Lower lobe of right lung (tissue), 2 donors: ENCODE measurements at regions not wholly inside any gene's neighbourhood (a gene's known extent, or its start where the extent isn't known, plus 50 kb on each side); places are given as distances from the start of the nearest gene placed in this dataset.
"Not testable (repeated sequence)": the region's sequence is repeated elsewhere in the genome, so short reads cannot be mapped to it uniquely, and the experiment has no call there.

Source experiments
- ATAC-seq, 2 donors: fragments of 200-7000 bp; cut with Tn5 transposase; one replicate each; pipeline ENCODE4 v1.9.1; 2020 to 2022; ENCODE audit warnings: mild to moderate bottlenecking in 2 of 2, moderate library complexity in 2 of 2
- DNase-seq: peaks from one replicate; pipeline ENCODE4 v3.0.0-alpha.2; 2020
- H3K27ac ChIP-seq: fragments of 200-600 bp; one replicate; pipeline ENCODE4 v1.8.0; 2022
- H3K27me3 ChIP-seq: fragments of 200-600 bp; one replicate; pipeline ENCODE4 v1.8.0; 2022; ENCODE audit warnings: low read depth
- H3K36me3 ChIP-seq: fragments of 200-600 bp; one replicate; pipeline ENCODE4 v1.8.0; 2022; ENCODE audit warnings: mild to moderate bottlenecking
- H3K4me1 ChIP-seq: fragments of 200-600 bp; one replicate; pipeline ENCODE4 v1.8.0; 2022
- H3K4me3 ChIP-seq: fragments of 200-600 bp; one replicate; pipeline ENCODE4 v1.8.0; 2022; ENCODE audit warnings: mild to moderate bottlenecking
- H3K9me3 ChIP-seq: fragments of 200-600 bp; one replicate; pipeline ENCODE4 v1.8.0; 2022
- intact Hi-C: fragments of 100-400 bp; cut with DNase I; formaldehyde crosslinking; loops from one replicate; pipeline ENCODE4 v1.11.0; 2022
- TF ChIP-seq, protein P1 (sequence below): fragments of 200-600 bp; IDR thresholded peaks from one replicate; pipeline ENCODE4 v1.8.0; 2022; ENCODE audit warnings: antibody characterized with exemption, mild to moderate bottlenecking
- donor health status: DM: no; HTN: yes; CAD: no; lungs with severe emphysema.

DNA sequence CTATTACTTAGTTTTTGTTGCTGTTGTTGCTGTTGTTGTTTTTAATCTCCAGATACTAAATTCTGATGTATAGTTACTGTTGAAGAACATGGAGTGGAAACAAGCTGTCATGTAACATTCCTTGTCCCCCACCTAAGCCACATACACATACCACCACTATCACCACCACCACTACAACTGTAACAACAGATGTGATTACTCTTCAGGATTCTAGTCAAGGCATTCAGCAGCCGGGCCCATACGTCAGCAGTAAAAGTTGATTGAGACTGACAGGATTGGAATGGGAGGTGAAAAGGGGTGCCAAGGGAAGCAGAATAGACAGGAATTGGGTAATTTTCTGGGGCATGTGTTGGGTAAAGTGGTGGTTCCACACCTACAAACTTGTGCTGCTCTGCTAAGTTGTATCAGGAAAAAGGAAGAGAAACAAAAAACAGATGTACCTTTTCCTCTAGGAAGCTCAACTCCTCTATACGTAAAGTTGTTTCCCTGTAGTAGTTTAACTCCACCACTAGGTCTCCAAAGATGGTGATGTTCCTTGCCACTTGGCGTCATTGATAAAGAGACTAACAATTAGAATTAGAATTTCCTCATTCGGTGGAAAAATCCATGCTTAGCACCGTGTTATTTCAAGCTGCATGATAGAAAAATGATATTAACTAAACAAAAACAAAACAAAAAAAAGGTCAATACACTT, 138.6 kb downstream of the ARRDC3 start:
- Histone ChIP-seq H3K36me3 (no peaks in the 10 kb centered on the region), H3K27ac (no peak overlapping the region)
- TF ChIP-seq, protein P1, sequence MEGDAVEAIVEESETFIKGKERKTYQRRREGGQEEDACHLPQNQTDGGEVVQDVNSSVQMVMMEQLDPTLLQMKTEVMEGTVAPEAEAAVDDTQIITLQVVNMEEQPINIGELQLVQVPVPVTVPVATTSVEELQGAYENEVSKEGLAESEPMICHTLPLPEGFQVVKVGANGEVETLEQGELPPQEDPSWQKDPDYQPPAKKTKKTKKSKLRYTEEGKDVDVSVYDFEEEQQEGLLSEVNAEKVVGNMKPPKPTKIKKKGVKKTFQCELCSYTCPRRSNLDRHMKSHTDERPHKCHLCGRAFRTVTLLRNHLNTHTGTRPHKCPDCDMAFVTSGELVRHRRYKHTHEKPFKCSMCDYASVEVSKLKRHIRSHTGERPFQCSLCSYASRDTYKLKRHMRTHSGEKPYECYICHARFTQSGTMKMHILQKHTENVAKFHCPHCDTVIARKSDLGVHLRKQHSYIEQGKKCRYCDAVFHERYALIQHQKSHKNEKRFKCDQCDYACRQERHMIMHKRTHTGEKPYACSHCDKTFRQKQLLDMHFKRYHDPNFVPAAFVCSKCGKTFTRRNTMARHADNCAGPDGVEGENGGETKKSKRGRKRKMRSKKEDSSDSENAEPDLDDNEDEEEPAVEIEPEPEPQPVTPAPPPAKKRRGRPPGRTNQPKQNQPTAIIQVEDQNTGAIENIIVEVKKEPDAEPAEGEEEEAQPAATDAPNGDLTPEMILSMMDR, result no peak

GRCh38 chr5:91243852-91244251, 139.3 kb downstream of the ARRDC3 start:
- Histone ChIP-seq H3K27me3 (no peaks in the 10 kb centered on the region), H3K4me3 (no peak overlapping the region), H3K27ac (no peak overlapping the region), H3K4me1 (no peaks in the 10 kb centered on the region), H3K36me3 (no peaks in the 10 kb centered on the region), H3K9me3 (peaks cover 11% of the 10 kb centered on the region)
- ATAC-seq (no peak), DNase-seq (no peak)
- TF ChIP-seq, protein P1, result no peak
- intact Hi-C loops, result no loop called here

More for the DNA sequence above, 138.6 kb downstream of the ARRDC3 start:
- Histone ChIP-seq H3K4me1 (no peaks in the 10 kb centered on the region), H3K27me3 (no peaks in the 10 kb centered on the region), H3K9me3 (peaks cover 11% of the 10 kb centered on the region), H3K4me3 (no peak overlapping the region)
- no peak for ATAC-seq
- intact Hi-C loops, result no loop called here
- DNase-seq, result no peak

GRCh38 chr5:91243286-91243685, 139.8 kb downstream of the ARRDC3 start:
- no peak overlapping the region for H3K4me3 ChIP-seq
- H3K9me3 ChIP-seq, result peaks cover 11% of the 10 kb centered on the region
- no peaks in the 10 kb centered on the region for H3K27me3 ChIP-seq
- TF ChIP-seq, protein P1, result no peak
- no peak for DNase-seq
- H3K4me1 ChIP-seq, result no peaks in the 10 kb centered on the region
- no peaks in the 10 kb centered on the region for H3K36me3 ChIP-seq
- no peak for ATAC-seq
- H3K27ac ChIP-seq, result no peak overlapping the region
- intact Hi-C loops, result no loop called here

GRCh38 chr5:91241460-91241859, 141.7 kb downstream of the ARRDC3 start:
- peaks cover 11% of the 10 kb centered on the region for H3K9me3 ChIP-seq
- H3K27ac ChIP-seq, ATAC-seq, intact Hi-C loops, H3K4me1 ChIP-seq, H3K4me3 ChIP-seq, DNase-seq, H3K27me3 ChIP-seq, H3K36me3 ChIP-seq: not testable (repeated sequence)

- H3K4me3 ChIP-seq, result no peak overlapping the region
- DNase-seq (no peak), ATAC-seq (no peak)
- no peaks in the 10 kb centered on the region for H3K36me3 ChIP-seq
- H3K27me3 ChIP-seq, result no peaks in the 10 kb centered on the region
- H3K9me3 ChIP-seq, result peaks cover 11% of the 10 kb centered on the region
- no peak overlapping the region for H3K27ac ChIP-seq
- peaks cover 2% of the 10 kb centered on the region for H3K4me1 ChIP-seq
- TF ChIP-seq, protein P1, result no peak
- intact Hi-C loops, result no loop called here
Observed at GRCh38 chr5:91240175-91240574, 142.9 kb downstream of the ARRDC3 start.

DNA sequence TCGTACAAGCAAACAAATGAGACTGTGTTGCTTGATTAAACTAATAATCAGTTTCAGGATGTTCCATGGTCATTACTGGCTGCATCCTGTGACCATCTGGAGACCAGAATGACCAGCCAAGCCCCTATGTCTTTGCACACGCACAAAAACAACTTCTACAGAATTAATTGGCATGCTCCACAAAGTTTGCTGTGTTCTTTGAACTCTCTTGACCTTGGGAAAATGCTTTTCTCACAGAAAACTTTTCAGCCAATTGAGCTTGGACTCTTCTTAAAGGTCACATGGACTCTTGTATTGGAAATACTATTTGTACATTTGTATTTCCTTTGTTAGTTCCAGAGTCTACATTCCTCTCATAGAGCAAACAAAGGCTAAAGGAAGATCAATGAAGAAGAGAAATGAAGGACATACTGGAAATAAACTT, 147.8 kb downstream of the ARRDC3 start:
- DNase-seq, result no peak
- no peak for ATAC-seq
- Histone ChIP-seq H3K36me3 (no peaks in the 10 kb centered on the region), H3K27me3 (no peaks in the 10 kb centered on the region), H3K4me3 (no peak overlapping the region), H3K27ac (no peak overlapping the region), H3K4me1 (peaks cover 6% of the 10 kb centered on the region), H3K9me3 (no peaks in the 10 kb centered on the region)
- intact Hi-C loops, result no loop called here
- TF ChIP-seq, protein P1, result no peak
